HUES6 (cell line): ENCODE measurements at regions not wholly inside any gene's neighbourhood (a gene's known extent, or its start where the extent isn't known, plus 50 kb on each side); places are given as distances from the start of the nearest gene placed in this dataset.
"Not testable (repeated sequence)": the region's sequence is repeated elsewhere in the genome, so short reads cannot be mapped to it uniquely, and the experiment has no call there.

Source experiments
- H3K27ac ChIP-seq: 2 replicates; pipeline ENCODE4 v1.7.0; 2013; ENCODE audit warnings: low read depth, mild to moderate bottlenecking, low read length, inconsistent platforms
- H3K27me3 ChIP-seq: 2 replicates; pipeline ENCODE4 v1.6.1; 2013; ENCODE audit warnings: low read length; ENCODE audit not compliant: control insufficient read depth, insufficient read depth
- H3K36me3 ChIP-seq: 2 replicates; pipeline ENCODE4 v1.6.1; 2013; ENCODE audit warnings: low read length; ENCODE audit not compliant: control insufficient read depth, insufficient read depth
- H3K4me1 ChIP-seq: 2 replicates; pipeline ENCODE4 v1.6.1; 2013; ENCODE audit warnings: low read length; ENCODE audit not compliant: control insufficient read depth, insufficient read depth
- H3K4me3 ChIP-seq: 2 replicates; pipeline ENCODE4 v1.5.1; 2013; ENCODE audit warnings: low read depth, low read length
- H3K9ac ChIP-seq: one replicate; pipeline ENCODE4 v1.6.1; 2013; ENCODE audit warnings: mild to moderate bottlenecking, low read length
- H3K9me3 ChIP-seq: 2 replicates; pipeline ENCODE4 v1.6.1; 2013; ENCODE audit warnings: low read depth, low read length; ENCODE audit not compliant: control insufficient read depth, insufficient read depth

- no peak overlapping the region for H3K27ac ChIP-seq
- H3K27me3 ChIP-seq: no peaks in the 10 kb centered on the region
- no peaks in the 10 kb centered on the region for H3K36me3 ChIP-seq
- no peak overlapping the region for H3K9ac ChIP-seq
- H3K4me1 ChIP-seq: no peaks in the 10 kb centered on the region
- H3K9me3 ChIP-seq: no peaks in the 10 kb centered on the region; the same call in 1 of the 2 replicates
- H3K4me3 ChIP-seq: no peak overlapping the region
Measured at GRCh38 chr5:18281947-18282581, 647.8 kb downstream of the TAF11L14 start.

DNA sequence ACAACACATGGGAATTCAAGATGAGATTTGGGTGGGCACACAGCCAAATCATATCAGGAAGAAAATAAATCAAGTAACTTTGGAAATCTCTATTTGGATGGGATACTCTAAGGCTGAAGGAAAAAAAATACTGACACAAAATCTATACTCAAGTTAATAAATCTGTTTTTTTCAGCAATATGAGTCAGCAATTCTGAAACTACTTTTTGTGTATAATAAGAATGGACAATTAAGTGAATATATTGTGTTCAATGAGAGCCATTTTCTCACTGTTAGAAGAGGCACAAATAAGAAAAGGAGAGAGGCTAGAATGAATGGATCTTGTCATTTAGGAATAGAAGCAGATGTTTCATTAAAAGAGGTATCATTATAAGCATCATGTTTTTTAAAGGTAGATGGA, 651.0 kb downstream of the TAF11L14 start:
- Histone ChIP-seq H3K4me1 (no peaks in the 10 kb centered on the region), H3K9me3 (no peaks in the 10 kb centered on the region; the same call in 1 of the 2 replicates), H3K27ac (no peak overlapping the region), H3K36me3 (no peaks in the 10 kb centered on the region), H3K4me3 (no peak overlapping the region), H3K9ac (no peak overlapping the region), H3K27me3 (no peaks in the 10 kb centered on the region)

DNA sequence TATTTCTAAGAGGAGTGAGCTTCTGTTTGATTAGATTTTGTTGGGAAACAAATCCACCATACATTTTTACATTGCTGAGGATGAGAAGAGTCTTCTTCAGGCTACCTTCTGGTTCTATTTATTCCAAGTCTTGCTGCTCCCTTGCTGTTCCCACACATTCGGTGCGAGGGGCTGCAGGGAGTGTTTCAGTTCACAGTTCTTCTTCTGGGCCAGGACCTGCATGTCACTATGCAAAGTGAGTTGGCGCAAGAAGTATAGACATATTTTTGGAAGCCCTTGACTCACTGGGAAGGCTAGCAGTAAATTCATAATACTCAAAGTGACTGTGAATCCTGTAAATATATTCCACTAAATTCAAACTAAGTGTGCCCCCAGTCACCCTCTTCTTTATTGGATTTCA, 657.9 kb downstream of the TAF11L14 start:
- no peaks in the 10 kb centered on the region for H3K4me1 ChIP-seq
- no peak overlapping the region for H3K9ac ChIP-seq
- H3K9me3 ChIP-seq: no peaks in the 10 kb centered on the region
- no peaks in the 10 kb centered on the region for H3K36me3 ChIP-seq
- no peaks in the 10 kb centered on the region for H3K27me3 ChIP-seq
- no peak overlapping the region for H3K27ac ChIP-seq
- no peak overlapping the region for H3K4me3 ChIP-seq

- H3K9me3 ChIP-seq, H3K4me3 ChIP-seq, H3K9ac ChIP-seq, H3K27ac ChIP-seq, H3K27me3 ChIP-seq, H3K36me3 ChIP-seq, H3K4me1 ChIP-seq: not testable (repeated sequence)
Measured at GRCh38 chr5:18295696-18296095, 661.4 kb downstream of the TAF11L14 start.

- Histone ChIP-seq H3K4me3 (no peak overlapping the region), H3K9me3 (no peaks in the 10 kb centered on the region), H3K9ac (no peak overlapping the region), H3K4me1 (peaks cover 8% of the 10 kb centered on the region), H3K27me3 (no peaks in the 10 kb centered on the region), H3K27ac (no peak overlapping the region), H3K36me3 (no peaks in the 10 kb centered on the region)
Measured at GRCh38 chr5:18299166-18299565, 664.9 kb downstream of the TAF11L14 start.

- H3K36me3 ChIP-seq: no peaks in the 10 kb centered on the region
- no peak overlapping the region for H3K27ac ChIP-seq
- H3K27me3 ChIP-seq: no peaks in the 10 kb centered on the region
- H3K4me3 ChIP-seq: no peak overlapping the region
- no peak overlapping the region for H3K9ac ChIP-seq
- H3K4me1 ChIP-seq: no peaks in the 10 kb centered on the region; the same call in 1 of the 2 replicates
- peaks cover 8% of the 10 kb centered on the region; the same call in 1 of the 2 replicates for H3K9me3 ChIP-seq
Measured at GRCh38 chr5:18305288-18305924, 671.1 kb downstream of the TAF11L14 start.

- no peak overlapping the region for H3K4me3 ChIP-seq
- H3K4me1 ChIP-seq: no peaks in the 10 kb centered on the region
- H3K36me3 ChIP-seq: no peaks in the 10 kb centered on the region
- no peak overlapping the region for H3K27ac ChIP-seq
- no peaks in the 10 kb centered on the region for H3K27me3 ChIP-seq
- no peak overlapping the region for H3K9ac ChIP-seq
- H3K9me3 ChIP-seq: peaks cover 8% of the 10 kb centered on the region; the same call in 1 of the 2 replicates
Measured at GRCh38 chr5:18311266-18311665, 677.0 kb downstream of the TAF11L14 start.

- peaks cover 8% of the 10 kb centered on the region; the same call in 1 of the 2 replicates for H3K9me3 ChIP-seq
- H3K9ac ChIP-seq: no peak overlapping the region
- no peak overlapping the region for H3K4me3 ChIP-seq
- no peaks in the 10 kb centered on the region for H3K4me1 ChIP-seq
- no peak overlapping the region for H3K27ac ChIP-seq
- H3K27me3 ChIP-seq: no peaks in the 10 kb centered on the region
- no peaks in the 10 kb centered on the region for H3K36me3 ChIP-seq
Measured at GRCh38 chr5:18312016-18312415, 677.8 kb downstream of the TAF11L14 start.

GRCh38 chr5:18314192-18314778, 680.0 kb downstream of the TAF11L14 start:
- H3K9me3 ChIP-seq: no peaks in the 10 kb centered on the region
- H3K4me3 ChIP-seq: no peak overlapping the region

GRCh38 chr5:18321262-18321942, 687.1 kb downstream of the TAF11L14 start:
- Histone ChIP-seq H3K4me1 (no peaks in the 10 kb centered on the region), H3K27me3 (no peaks in the 10 kb centered on the region), H3K27ac (no peak overlapping the region), H3K9ac (no peak overlapping the region), H3K36me3 (no peaks in the 10 kb centered on the region), H3K9me3 (no peaks in the 10 kb centered on the region), H3K4me3 (no peak overlapping the region)

More at GRCh38 chr5:18314192-18314778, 680.0 kb downstream of the TAF11L14 start:
- Histone ChIP-seq H3K27me3 (no peaks in the 10 kb centered on the region), H3K4me1 (no peaks in the 10 kb centered on the region), H3K36me3 (no peaks in the 10 kb centered on the region), H3K27ac (no peak overlapping the region), H3K9ac (no peak overlapping the region)

- Histone ChIP-seq H3K4me1 (no peaks in the 10 kb centered on the region), H3K27ac (no peak overlapping the region), H3K4me3 (no peak overlapping the region), H3K9ac (no peak overlapping the region), H3K9me3 (no peaks in the 10 kb centered on the region), H3K36me3 (no peaks in the 10 kb centered on the region), H3K27me3 (no peaks in the 10 kb centered on the region)
Measured at GRCh38 chr5:18323891-18324290, 689.6 kb downstream of the TAF11L14 start.
